HEK293 (cell line): ENCODE measurements at regions not wholly inside any gene's neighbourhood (a gene's known extent, or its start where the extent isn't known, plus 50 kb on each side); places are given as distances from the start of the nearest gene placed in this dataset.

ENCODE experiments used
- CTCF ChIA-PET: fragments of 350-600 bp; formaldehyde crosslinking; extraction: SDS; loops from one replicate; lab custom pipeline; 2021; ENCODE audit warnings: antibody characterized with exemption; lab: Yijun Ruan, JAX
- POLR2A ChIA-PET: fragments of 300-600 bp; formaldehyde crosslinking; extraction: SDS; loops from one replicate; lab custom pipeline; 2020; ENCODE audit warnings: antibody characterized with exemption, inconsistent platforms; lab: Yijun Ruan, JAX
- H3K27ac ChIP-seq: fragments of 200-500 bp; sonication (Bioruptor generic); 2 replicates; pipeline ENCODE4 v1.5.1; 2014; ENCODE audit warnings: low read depth, low read length, control low read depth, inconsistent platforms; ENCODE audit errors: extremely low read depth
- H3K36me3 ChIP-seq, 2 experiments: fragments of 200-500 bp in 1 of 2; sonication (Bioruptor generic) in 1 of 2; 1 replicate in 1 of 2; 2 replicates in 1 of 2; pipeline ENCODE4 v1.5.1; 2014 to 2017; ENCODE audit warnings: inconsistent platforms in 2 of 2, low read length in 2 of 2; ENCODE audit not compliant: control insufficient read depth in 2 of 2, insufficient read depth in 1 of 2
- H3K4me1 ChIP-seq: fragments of 200-500 bp; sonication (Bioruptor generic); 2 replicates; pipeline ENCODE4 v1.5.1; 2014; ENCODE audit warnings: mild to moderate bottlenecking, low read length, inconsistent platforms; ENCODE audit not compliant: control insufficient read depth, insufficient read depth
- H3K4me3 ChIP-seq: 2 replicates; pipeline ENCODE4 v1.5.1; 2011; ENCODE audit warnings: low read depth, mild to moderate bottlenecking, control low read depth, low read length, moderate library complexity
- H3K9me3 ChIP-seq: fragments of 200-500 bp; sonication (Bioruptor generic); 2 replicates; pipeline ENCODE4 v1.5.1; 2014; ENCODE audit warnings: low read depth, low read length, inconsistent platforms; ENCODE audit not compliant: control insufficient read depth, insufficient read depth
- HOXD13 ChIP-seq: sonication (generic); formaldehyde crosslinking; IDR thresholded peaks from 2 replicates; pipeline ENCODE4 v1.8.0; 2022; ENCODE audit warnings: missing genetic modification reagents, borderline replicate concordance
- KLF9 ChIP-seq: fragments of 450-650 bp; formaldehyde crosslinking; IDR thresholded peaks from 2 replicates; pipeline ENCODE4 v1.5.1; 2016; ENCODE audit warnings: missing biosample characterization, missing genetic modification characterization, low read depth
- OVOL3 ChIP-seq: fragments of 450-650 bp; formaldehyde crosslinking; IDR thresholded peaks from 2 replicates; pipeline ENCODE4 v1.5.1; 2016; ENCODE audit warnings: missing biosample characterization, missing genetic modification characterization
- PRDM1 ChIP-seq: fragments of 450-650 bp; formaldehyde crosslinking; IDR thresholded peaks from 2 replicates; pipeline ENCODE4; 2016; ENCODE audit warnings: missing biosample characterization, missing genetic modification characterization
- RBAK ChIP-seq: fragments of 450-650 bp; formaldehyde crosslinking; IDR thresholded peaks from 2 replicates; pipeline ENCODE4 v1.5.1; 2016; ENCODE audit warnings: missing biosample characterization, missing genetic modification characterization
- TSHZ1 ChIP-seq: fragments of 450-650 bp; formaldehyde crosslinking; IDR thresholded peaks from 2 replicates; pipeline ENCODE4 v1.5.1; 2016; ENCODE audit warnings: missing biosample characterization, missing genetic modification characterization, borderline replicate concordance
- ZFHX2 ChIP-seq: fragments of 450-650 bp; formaldehyde crosslinking; conservative IDR thresholded peaks from 2 replicates; pipeline ENCODE4 v1.5.1; 2016; ENCODE audit warnings: missing biosample characterization, missing genetic modification characterization
- ZNF10 ChIP-seq: fragments of 450-650 bp; formaldehyde crosslinking; IDR thresholded peaks from 2 replicates; pipeline ENCODE4 v1.5.1; 2017; ENCODE audit warnings: missing biosample characterization, missing genetic modification characterization
- ZNF146 ChIP-seq: fragments of 450-650 bp; formaldehyde crosslinking; IDR thresholded peaks from 2 replicates; pipeline ENCODE4 v1.5.1; 2016; ENCODE audit warnings: missing biosample characterization, missing genetic modification characterization
- ZNF19 ChIP-seq: fragments of 450-650 bp; formaldehyde crosslinking; IDR thresholded peaks from 2 replicates; pipeline ENCODE4; 2016; ENCODE audit warnings: missing biosample characterization, missing genetic modification characterization, low read depth
- ZNF202 ChIP-seq: fragments of 450-650 bp; formaldehyde crosslinking; IDR thresholded peaks from 2 replicates; pipeline ENCODE4 v1.5.1; 2016; ENCODE audit warnings: missing biosample characterization, missing genetic modification characterization, borderline replicate concordance
- ZNF24 ChIP-seq: fragments of 450-650 bp; formaldehyde crosslinking; IDR thresholded peaks from 2 replicates; pipeline ENCODE4 v1.5.1; 2016; ENCODE audit warnings: missing biosample characterization, missing genetic modification characterization
- ZNF341 ChIP-seq: fragments of 450-650 bp; formaldehyde crosslinking; IDR thresholded peaks from 2 replicates; pipeline ENCODE4; 2016; ENCODE audit warnings: low read depth, missing biosample characterization, missing genetic modification characterization
- ZNF37A ChIP-seq: fragments of 450-650 bp; IDR thresholded peaks from 2 replicates; pipeline ENCODE4 v1.5.1; 2018; ENCODE audit warnings: missing biosample characterization, missing genetic modification characterization
- ZNF423 ChIP-seq: fragments of 450-650 bp; formaldehyde crosslinking; IDR thresholded peaks from 2 replicates; pipeline ENCODE4 v1.5.1; 2016; ENCODE audit warnings: missing biosample characterization, missing genetic modification characterization
- ZNF48 ChIP-seq: fragments of 450-650 bp; formaldehyde crosslinking; IDR thresholded peaks from 2 replicates; pipeline ENCODE4 v1.5.1; 2016; ENCODE audit warnings: missing biosample characterization, missing genetic modification characterization
- ZNF501 ChIP-seq: fragments of 450-650 bp; formaldehyde crosslinking; IDR thresholded peaks from 2 replicates; pipeline ENCODE4 v1.5.1; 2016; ENCODE audit warnings: missing biosample characterization, missing genetic modification characterization
- ZNF510 ChIP-seq: fragments of 450-650 bp; formaldehyde crosslinking; IDR thresholded peaks from 2 replicates; pipeline ENCODE4 v1.5.1; 2018; ENCODE audit warnings: mild to moderate bottlenecking, missing genetic modification characterization, missing biosample characterization; ENCODE audit not compliant: insufficient replicate concordance
- ZNF514 ChIP-seq: fragments of 450-650 bp; formaldehyde crosslinking; IDR thresholded peaks from 2 replicates; pipeline ENCODE4 v1.5.1; 2016; ENCODE audit warnings: missing biosample characterization, missing genetic modification characterization
- ZNF560 ChIP-seq: fragments of 450-650 bp; formaldehyde crosslinking; IDR thresholded peaks from 2 replicates; pipeline ENCODE4 v1.5.1; 2017; ENCODE audit warnings: missing biosample characterization, missing genetic modification characterization, borderline replicate concordance
- ZNF596 ChIP-seq: fragments of 450-650 bp; IDR thresholded peaks from 2 replicates; pipeline ENCODE4 v1.5.0; 2018; ENCODE audit warnings: missing biosample characterization, mild to moderate bottlenecking, missing genetic modification characterization, moderate library complexity
- ZNF600 ChIP-seq: fragments of 450-650 bp; formaldehyde crosslinking; IDR thresholded peaks from 2 replicates; pipeline ENCODE4 v1.5.1; 2016; ENCODE audit warnings: missing biosample characterization, missing genetic modification characterization
- ZNF664 ChIP-seq: fragments of 450-650 bp; formaldehyde crosslinking; IDR thresholded peaks from 2 replicates; pipeline ENCODE4 v1.5.1; 2016; ENCODE audit warnings: missing biosample characterization, missing genetic modification characterization
- ZNF76 ChIP-seq: fragments of 450-650 bp; formaldehyde crosslinking; IDR thresholded peaks from 2 replicates; pipeline ENCODE4; 2016; ENCODE audit warnings: low read depth, missing biosample characterization, missing genetic modification characterization, borderline replicate concordance
- ZNF785 ChIP-seq: fragments of 450-650 bp; formaldehyde crosslinking; IDR thresholded peaks from 2 replicates; pipeline ENCODE4 v1.5.1; 2016; ENCODE audit warnings: missing biosample characterization, missing genetic modification characterization
- ZSCAN16 ChIP-seq: fragments of 450-650 bp; formaldehyde crosslinking; IDR thresholded peaks from 2 replicates; pipeline ENCODE4 v1.5.1; 2016; ENCODE audit warnings: missing biosample characterization, missing genetic modification characterization
- TF ChIP-seq, protein P1 (sequence below): fragments of 450-650 bp; formaldehyde crosslinking; IDR thresholded peaks from 2 replicates; pipeline ENCODE4 v1.5.1; 2017; ENCODE audit warnings: missing biosample characterization, missing genetic modification characterization
- TF ChIP-seq, protein P2 (sequence below): fragments of 450-650 bp; formaldehyde crosslinking; IDR thresholded peaks from 2 replicates; pipeline ENCODE4 v1.5.1; 2016; ENCODE audit warnings: missing biosample characterization, missing genetic modification characterization
- TF ChIP-seq, protein P3 (sequence below): fragments of 450-650 bp; formaldehyde crosslinking; IDR thresholded peaks from 2 replicates; pipeline ENCODE4 v1.5.0; 2017; ENCODE audit warnings: missing biosample characterization, missing genetic modification characterization, borderline replicate concordance

- H3K36me3 ChIP-seq = no peaks in the 10 kb centered on the region
- no peak for TF ChIP-seq ZNF600 (tag by site-specific recombination)
- no peak for TF ChIP-seq ZSCAN16
- no peak for TF ChIP-seq ZNF146 (tag by site-specific recombination)
- TF ChIP-seq ZNF24 (tag by site-specific recombination) = no peak
- TF ChIP-seq, protein P1, sequence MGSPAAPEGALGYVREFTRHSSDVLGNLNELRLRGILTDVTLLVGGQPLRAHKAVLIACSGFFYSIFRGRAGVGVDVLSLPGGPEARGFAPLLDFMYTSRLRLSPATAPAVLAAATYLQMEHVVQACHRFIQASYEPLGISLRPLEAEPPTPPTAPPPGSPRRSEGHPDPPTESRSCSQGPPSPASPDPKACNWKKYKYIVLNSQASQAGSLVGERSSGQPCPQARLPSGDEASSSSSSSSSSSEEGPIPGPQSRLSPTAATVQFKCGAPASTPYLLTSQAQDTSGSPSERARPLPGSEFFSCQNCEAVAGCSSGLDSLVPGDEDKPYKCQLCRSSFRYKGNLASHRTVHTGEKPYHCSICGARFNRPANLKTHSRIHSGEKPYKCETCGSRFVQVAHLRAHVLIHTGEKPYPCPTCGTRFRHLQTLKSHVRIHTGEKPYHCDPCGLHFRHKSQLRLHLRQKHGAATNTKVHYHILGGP (tag by site-specific recombination) = no peak
- no peak for TF ChIP-seq ZNF10
- no peak for TF ChIP-seq ZNF341 (tag by site-specific recombination)
- TF ChIP-seq, protein P2, sequence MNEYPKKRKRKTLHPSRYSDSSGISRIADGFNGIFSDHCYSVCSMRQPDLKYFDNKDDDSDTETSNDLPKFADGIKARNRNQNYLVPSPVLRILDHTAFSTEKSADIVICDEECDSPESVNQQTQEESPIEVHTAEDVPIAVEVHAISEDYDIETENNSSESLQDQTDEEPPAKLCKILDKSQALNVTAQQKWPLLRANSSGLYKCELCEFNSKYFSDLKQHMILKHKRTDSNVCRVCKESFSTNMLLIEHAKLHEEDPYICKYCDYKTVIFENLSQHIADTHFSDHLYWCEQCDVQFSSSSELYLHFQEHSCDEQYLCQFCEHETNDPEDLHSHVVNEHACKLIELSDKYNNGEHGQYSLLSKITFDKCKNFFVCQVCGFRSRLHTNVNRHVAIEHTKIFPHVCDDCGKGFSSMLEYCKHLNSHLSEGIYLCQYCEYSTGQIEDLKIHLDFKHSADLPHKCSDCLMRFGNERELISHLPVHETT = no peak
- no peak for TF ChIP-seq PRDM1 (tag by site-specific recombination)
- no peak for TF ChIP-seq ZNF664 (tag by site-specific recombination)
- no peak for TF ChIP-seq ZNF19
- no peak for TF ChIP-seq ZNF37A (tag by site-specific recombination)
- TF ChIP-seq, protein P3, sequence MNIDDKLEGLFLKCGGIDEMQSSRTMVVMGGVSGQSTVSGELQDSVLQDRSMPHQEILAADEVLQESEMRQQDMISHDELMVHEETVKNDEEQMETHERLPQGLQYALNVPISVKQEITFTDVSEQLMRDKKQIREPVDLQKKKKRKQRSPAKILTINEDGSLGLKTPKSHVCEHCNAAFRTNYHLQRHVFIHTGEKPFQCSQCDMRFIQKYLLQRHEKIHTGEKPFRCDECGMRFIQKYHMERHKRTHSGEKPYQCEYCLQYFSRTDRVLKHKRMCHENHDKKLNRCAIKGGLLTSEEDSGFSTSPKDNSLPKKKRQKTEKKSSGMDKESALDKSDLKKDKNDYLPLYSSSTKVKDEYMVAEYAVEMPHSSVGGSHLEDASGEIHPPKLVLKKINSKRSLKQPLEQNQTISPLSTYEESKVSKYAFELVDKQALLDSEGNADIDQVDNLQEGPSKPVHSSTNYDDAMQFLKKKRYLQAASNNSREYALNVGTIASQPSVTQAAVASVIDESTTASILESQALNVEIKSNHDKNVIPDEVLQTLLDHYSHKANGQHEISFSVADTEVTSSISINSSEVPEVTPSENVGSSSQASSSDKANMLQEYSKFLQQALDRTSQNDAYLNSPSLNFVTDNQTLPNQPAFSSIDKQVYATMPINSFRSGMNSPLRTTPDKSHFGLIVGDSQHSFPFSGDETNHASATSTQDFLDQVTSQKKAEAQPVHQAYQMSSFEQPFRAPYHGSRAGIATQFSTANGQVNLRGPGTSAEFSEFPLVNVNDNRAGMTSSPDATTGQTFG (tag by site-specific recombination) = no peak
- no peak for TF ChIP-seq ZNF560 (tag by site-specific recombination)
- no peak for TF ChIP-seq ZNF501 (tag by site-specific recombination)
- TF ChIP-seq ZNF510 (tag by site-specific recombination) = no peak
- no peak for TF ChIP-seq ZFHX2
- no peak overlapping the region for H3K27ac ChIP-seq
- H3K4me1 ChIP-seq = no peaks in the 10 kb centered on the region
- H3K9me3 ChIP-seq = no peaks in the 10 kb centered on the region
- ChIA-PET CTCF (interaction anchor here (0.6 to 1.6 kb wide), 2 partner anchors 77 to 1295 kb away, joined by 3 read pairs; no protein-coding TSS in a partner anchor), POLR2A (no interaction called here)
- H3K4me3 ChIP-seq = no peak overlapping the region
Measured at GRCh38 chr15:91783451-91783850, 70.1 kb upstream of the SLCO3A1 start.

- H3K27ac ChIP-seq = no peak overlapping the region
- H3K36me3 ChIP-seq = no peaks in the 10 kb centered on the region
- CTCF ChIA-PET = interaction anchor here (0.6 kb wide), 1 partner anchor 148 kb away, joined by 6 read pairs; no protein-coding TSS in a partner anchor
- POLR2A ChIA-PET = interaction anchor here (0.6 kb wide), 1 partner anchor 32 kb away, joined by 5 read pairs; no protein-coding TSS in a partner anchor
- no peaks in the 10 kb centered on the region for H3K9me3 ChIP-seq
- H3K4me3 ChIP-seq = no peak overlapping the region
- H3K4me1 ChIP-seq = no peaks in the 10 kb centered on the region
- no peak for TF ChIP-seq ZNF202
- no peak for TF ChIP-seq HOXD13 (CRISPR knock-in tag)
- TF ChIP-seq TSHZ1 (tag by site-specific recombination) = no peak
- no peak for TF ChIP-seq ZNF596 (tag by site-specific recombination)
- TF ChIP-seq ZNF76 (tag by site-specific recombination) = no peak
- no peak for TF ChIP-seq RBAK (tag by site-specific recombination)
- TF ChIP-seq ZNF48 (tag by site-specific recombination) = no peak
- TF ChIP-seq ZNF785 (tag by site-specific recombination) = no peak
- TF ChIP-seq ZNF514 = no peak
- no peak for TF ChIP-seq KLF9
- no peak for TF ChIP-seq OVOL3 (tag by site-specific recombination)
- no peak for TF ChIP-seq ZNF423 (tag by site-specific recombination)
Measured at GRCh38 chr15:91784973-91785709, 68.4 kb upstream of the SLCO3A1 start.
